ENCODE measurements at regions not wholly inside any gene's neighbourhood (a gene's known extent, or its start where the extent isn't known, plus 50 kb on each side); places are given as distances from the start of the nearest gene placed in this dataset.

DNA sequence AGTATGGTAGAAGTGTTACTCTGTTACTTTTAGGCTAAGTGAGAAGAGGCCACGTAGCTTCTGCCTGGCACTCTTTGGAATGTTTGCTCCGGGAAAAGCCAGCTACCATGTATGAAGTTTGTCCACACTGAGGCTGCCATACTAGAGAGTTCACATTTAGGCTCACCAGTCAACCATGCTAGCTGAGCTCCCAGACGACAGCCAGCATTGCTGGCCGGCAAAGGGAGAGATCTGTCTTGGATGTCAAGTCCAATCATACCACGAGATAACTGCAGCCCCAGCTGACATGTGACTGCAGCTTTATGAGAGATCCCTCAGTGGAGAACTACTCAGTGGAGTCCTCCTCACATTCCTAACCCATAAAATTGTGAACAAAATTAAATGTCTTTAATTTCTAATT, 321.2 kb upstream of the F9 start:
- in situ Hi-C loops (cut with HindIII; ENCODE audit: extremely low pct_ligation_motif_present, low pct_unique_long_range_greater_than_20kb) (no loop called here), intact Hi-C loops (cut with micrococcal nuclease; ENCODE audit: unreplicated experiment) (no loop called here)
- H3K4me3 ChIP-seq (replicated peaks in 1 of 3; ENCODE audit: insufficient read depth in 1 of 3, low read depth in 2 of 3, low read length in 3 of 3), result no peak overlapping the region
- no TSS peak for BruUV-seq (replicated peaks)
- FAIRE-seq (no peak), DNase-seq (ENCODE audit: low spot score) (no peak), ATAC-seq (no peak)
- no peaks in the 10 kb centered on the region for H3K4me1 ChIP-seq (ENCODE audit: insufficient read depth, low read length)
- H3K9me3 ChIP-seq (ENCODE audit: low read length), result no peaks in the 10 kb centered on the region
- no peaks in the 10 kb centered on the region; a peak in 1 of 5 replicates for H3K27me3 ChIP-seq (ENCODE audit: control insufficient read depth in 1 of 2, insufficient read depth in 2 of 2, low read length in 2 of 2)
- 0% methylated on average over 2 of the region's 5 CpGs for WGBS (ENCODE audit: low lambda C conversion rate)
- POLR2A ChIA-PET, result no interaction called here
- no peak overlapping the region for H3K27ac ChIP-seq (ENCODE audit: extremely low read length, insufficient read depth, low read length)
- CTCF ChIA-PET (ENCODE audit: low intra/inter-chr PET ratio, low total read pairs), result no interaction called here
- H3K4me2 ChIP-seq (ENCODE audit: low read depth, low read length), result no peak overlapping the region
- no peaks in the 10 kb centered on the region for H4K20me1 ChIP-seq (ENCODE audit: insufficient read depth, low read length)
- H3K79me2 ChIP-seq (ENCODE audit: insufficient read depth, low read length), result no peaks in the 10 kb centered on the region
- H2AFZ ChIP-seq (ENCODE audit: low read length), result no peak overlapping the region
- no peaks in the 10 kb centered on the region for H3K36me3 ChIP-seq (replicated peaks in 1 of 2; ENCODE audit: control insufficient read depth in 1 of 2, insufficient read depth in 2 of 2, low read length in 2 of 2)
- no peak overlapping the region for H3K9ac ChIP-seq (ENCODE audit: insufficient read depth, low read depth, low read length)
- no peak for TF ChIP-seq ZNF282 (IDR thresholded peaks at IDR 0.05; ENCODE audit: partially characterized antibody)
- TF ChIP-seq, protein P1, sequence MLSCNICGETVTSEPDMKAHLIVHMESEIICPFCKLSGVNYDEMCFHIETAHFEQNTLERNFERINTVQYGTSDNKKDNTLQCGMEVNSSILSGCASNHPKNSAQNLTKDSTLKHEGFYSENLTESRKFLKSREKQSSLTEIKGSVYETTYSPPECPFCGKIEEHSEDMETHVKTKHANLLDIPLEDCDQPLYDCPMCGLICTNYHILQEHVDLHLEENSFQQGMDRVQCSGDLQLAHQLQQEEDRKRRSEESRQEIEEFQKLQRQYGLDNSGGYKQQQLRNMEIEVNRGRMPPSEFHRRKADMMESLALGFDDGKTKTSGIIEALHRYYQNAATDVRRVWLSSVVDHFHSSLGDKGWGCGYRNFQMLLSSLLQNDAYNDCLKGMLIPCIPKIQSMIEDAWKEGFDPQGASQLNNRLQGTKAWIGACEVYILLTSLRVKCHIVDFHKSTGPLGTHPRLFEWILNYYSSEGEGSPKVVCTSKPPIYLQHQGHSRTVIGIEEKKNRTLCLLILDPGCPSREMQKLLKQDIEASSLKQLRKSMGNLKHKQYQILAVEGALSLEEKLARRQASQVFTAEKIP (CRISPR knock-in tag; IDR thresholded peaks at IDR 0.05; ENCODE audit: borderline replicate concordance), result no peak
- TF ChIP-seq ZFP36L1 (CRISPR knock-in tag; IDR thresholded peaks at IDR 0.05), result no peak
- no peak for TF ChIP-seq RNF2 (conservative IDR thresholded peaks at IDR 0.05; ENCODE audit: low read depth)
- TF ChIP-seq ZNF768 (CRISPR knock-in tag; IDR thresholded peaks at IDR 0.05), result no peak
- TF ChIP-seq SNRNP70 (IDR thresholded peaks at IDR 0.05; ENCODE audit: low read depth, low read length), result no peak
- no peak for TF ChIP-seq ZFP62 (CRISPR knock-in tag; IDR thresholded peaks at IDR 0.05)
- TF ChIP-seq, protein P2, sequence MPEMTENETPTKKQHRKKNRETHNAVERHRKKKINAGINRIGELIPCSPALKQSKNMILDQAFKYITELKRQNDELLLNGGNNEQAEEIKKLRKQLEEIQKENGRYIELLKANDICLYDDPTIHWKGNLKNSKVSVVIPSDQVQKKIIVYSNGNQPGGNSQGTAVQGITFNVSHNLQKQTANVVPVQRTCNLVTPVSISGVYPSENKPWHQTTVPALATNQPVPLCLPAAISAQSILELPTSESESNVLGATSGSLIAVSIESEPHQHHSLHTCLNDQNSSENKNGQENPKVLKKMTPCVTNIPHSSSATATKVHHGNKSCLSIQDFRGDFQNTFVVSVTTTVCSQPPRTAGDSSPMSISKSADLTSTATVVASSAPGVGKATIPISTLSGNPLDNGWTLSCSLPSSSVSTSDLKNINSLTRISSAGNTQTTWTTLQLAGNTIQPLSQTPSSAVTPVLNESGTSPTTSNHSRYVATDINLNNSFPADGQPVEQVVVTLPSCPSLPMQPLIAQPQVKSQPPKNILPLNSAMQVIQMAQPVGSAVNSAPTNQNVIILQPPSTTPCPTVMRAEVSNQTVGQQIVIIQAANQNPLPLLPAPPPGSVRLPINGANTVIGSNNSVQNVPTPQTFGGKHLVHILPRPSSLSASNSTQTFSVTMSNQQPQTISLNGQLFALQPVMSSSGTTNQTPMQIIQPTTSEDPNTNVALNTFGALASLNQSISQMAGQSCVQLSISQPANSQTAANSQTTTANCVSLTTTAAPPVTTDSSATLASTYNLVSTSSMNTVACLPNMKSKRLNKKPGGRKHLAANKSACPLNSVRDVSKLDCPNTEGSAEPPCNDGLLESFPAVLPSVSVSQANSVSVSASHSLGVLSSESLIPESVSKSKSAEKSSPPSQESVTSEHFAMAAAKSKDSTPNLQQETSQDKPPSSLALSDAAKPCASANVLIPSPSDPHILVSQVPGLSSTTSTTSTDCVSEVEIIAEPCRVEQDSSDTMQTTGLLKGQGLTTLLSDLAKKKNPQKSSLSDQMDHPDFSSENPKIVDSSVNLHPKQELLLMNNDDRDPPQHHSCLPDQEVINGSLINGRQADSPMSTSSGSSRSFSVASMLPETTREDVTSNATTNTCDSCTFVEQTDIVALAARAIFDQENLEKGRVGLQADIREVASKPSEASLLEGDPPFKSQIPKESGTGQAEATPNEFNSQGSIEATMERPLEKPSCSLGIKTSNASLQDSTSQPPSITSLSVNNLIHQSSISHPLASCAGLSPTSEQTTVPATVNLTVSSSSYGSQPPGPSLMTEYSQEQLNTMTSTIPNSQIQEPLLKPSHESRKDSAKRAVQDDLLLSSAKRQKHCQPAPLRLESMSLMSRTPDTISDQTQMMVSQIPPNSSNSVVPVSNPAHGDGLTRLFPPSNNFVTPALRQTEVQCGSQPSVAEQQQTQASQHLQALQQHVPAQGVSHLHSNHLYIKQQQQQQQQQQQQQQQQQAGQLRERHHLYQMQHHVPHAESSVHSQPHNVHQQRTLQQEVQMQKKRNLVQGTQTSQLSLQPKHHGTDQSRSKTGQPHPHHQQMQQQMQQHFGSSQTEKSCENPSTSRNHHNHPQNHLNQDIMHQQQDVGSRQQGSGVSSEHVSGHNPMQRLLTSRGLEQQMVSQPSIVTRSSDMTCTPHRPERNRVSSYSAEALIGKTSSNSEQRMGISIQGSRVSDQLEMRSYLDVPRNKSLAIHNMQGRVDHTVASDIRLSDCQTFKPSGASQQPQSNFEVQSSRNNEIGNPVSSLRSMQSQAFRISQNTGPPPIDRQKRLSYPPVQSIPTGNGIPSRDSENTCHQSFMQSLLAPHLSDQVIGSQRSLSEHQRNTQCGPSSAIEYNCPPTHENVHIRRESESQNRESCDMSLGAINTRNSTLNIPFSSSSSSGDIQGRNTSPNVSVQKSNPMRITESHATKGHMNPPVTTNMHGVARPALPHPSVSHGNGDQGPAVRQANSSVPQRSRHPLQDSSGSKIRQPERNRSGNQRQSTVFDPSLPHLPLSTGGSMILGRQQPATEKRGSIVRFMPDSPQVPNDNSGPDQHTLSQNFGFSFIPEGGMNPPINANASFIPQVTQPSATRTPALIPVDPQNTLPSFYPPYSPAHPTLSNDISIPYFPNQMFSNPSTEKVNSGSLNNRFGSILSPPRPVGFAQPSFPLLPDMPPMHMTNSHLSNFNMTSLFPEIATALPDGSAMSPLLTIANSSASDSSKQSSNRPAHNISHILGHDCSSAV (CRISPR knock-in tag; IDR thresholded peaks at IDR 0.05; ENCODE audit: borderline replicate concordance), result no peak
- TF ChIP-seq, protein P3, sequence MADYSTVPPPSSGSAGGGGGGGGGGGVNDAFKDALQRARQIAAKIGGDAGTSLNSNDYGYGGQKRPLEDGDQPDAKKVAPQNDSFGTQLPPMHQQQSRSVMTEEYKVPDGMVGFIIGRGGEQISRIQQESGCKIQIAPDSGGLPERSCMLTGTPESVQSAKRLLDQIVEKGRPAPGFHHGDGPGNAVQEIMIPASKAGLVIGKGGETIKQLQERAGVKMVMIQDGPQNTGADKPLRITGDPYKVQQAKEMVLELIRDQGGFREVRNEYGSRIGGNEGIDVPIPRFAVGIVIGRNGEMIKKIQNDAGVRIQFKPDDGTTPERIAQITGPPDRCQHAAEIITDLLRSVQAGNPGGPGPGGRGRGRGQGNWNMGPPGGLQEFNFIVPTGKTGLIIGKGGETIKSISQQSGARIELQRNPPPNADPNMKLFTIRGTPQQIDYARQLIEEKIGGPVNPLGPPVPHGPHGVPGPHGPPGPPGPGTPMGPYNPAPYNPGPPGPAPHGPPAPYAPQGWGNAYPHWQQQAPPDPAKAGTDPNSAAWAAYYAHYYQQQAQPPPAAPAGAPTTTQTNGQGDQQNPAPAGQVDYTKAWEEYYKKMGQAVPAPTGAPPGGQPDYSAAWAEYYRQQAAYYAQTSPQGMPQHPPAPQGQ (CRISPR knock-in tag; IDR thresholded peaks at IDR 0.05; ENCODE audit: borderline replicate concordance), result no peak
- TF ChIP-seq NFE2 (CRISPR knock-in tag; IDR thresholded peaks at IDR 0.05), result no peak
- no peak for TF ChIP-seq ELF1 (CRISPR knock-in tag; IDR thresholded peaks at IDR 0.05)
- TF ChIP-seq KDM2A (CRISPR knock-in tag; IDR thresholded peaks at IDR 0.05; ENCODE audit: borderline replicate concordance, low read depth), result no peak
- TF ChIP-seq, protein P4, sequence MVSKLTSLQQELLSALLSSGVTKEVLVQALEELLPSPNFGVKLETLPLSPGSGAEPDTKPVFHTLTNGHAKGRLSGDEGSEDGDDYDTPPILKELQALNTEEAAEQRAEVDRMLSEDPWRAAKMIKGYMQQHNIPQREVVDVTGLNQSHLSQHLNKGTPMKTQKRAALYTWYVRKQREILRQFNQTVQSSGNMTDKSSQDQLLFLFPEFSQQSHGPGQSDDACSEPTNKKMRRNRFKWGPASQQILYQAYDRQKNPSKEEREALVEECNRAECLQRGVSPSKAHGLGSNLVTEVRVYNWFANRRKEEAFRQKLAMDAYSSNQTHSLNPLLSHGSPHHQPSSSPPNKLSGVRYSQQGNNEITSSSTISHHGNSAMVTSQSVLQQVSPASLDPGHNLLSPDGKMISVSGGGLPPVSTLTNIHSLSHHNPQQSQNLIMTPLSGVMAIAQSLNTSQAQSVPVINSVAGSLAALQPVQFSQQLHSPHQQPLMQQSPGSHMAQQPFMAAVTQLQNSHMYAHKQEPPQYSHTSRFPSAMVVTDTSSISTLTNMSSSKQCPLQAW (CRISPR knock-in tag; IDR thresholded peaks at IDR 0.05), result no peak

Data from HepG2 (cell line).